GM18498 (cell line): ENCODE measurements at regions not wholly inside any gene's neighbourhood (a gene's known extent, or its start where the extent isn't known, plus 50 kb on each side); places are given as distances from the start of the nearest gene placed in this dataset.

Source experiments
- ATAC-seq: cut with Tn5 transposase; IDR thresholded peaks from one replicate; pipeline ENCODE4 v1.9.1; 2021; ENCODE audit warnings: mild to moderate bottlenecking, moderate library complexity; ENCODE audit not compliant: unreplicated experiment

GRCh38 chr1:30638811-30639210 lies 84.6 kb downstream of the MATN1 start:
- no peak for ATAC-seq

- ATAC-seq: no peak
These were observed 85.3 kb downstream of the MATN1 start for GRCh38 chr1:30638086-30638485.

- no peak for ATAC-seq
These were observed 86.0 kb downstream of the MATN1 start for GRCh38 chr1:30637183-30637980.

GRCh38 chr1:30636621-30637020 lies 86.8 kb downstream of the MATN1 start:
- no peak for ATAC-seq

- no peak for ATAC-seq
These were observed 87.9 kb downstream of the MATN1 start for GRCh38 chr1:30635391-30635975.

GRCh38 chr1:30634507-30634906 lies 88.9 kb downstream of the MATN1 start:
- no peak for ATAC-seq

GRCh38 chr1:30633294-30633693 lies 90.1 kb downstream of the MATN1 start:
- ATAC-seq: no peak

GRCh38 chr1:30632481-30632880 lies 90.9 kb downstream of the MATN1 start:
- no peak for ATAC-seq

GRCh38 chr1:30631700-30632099 lies 91.7 kb downstream of the MATN1 start:
- no peak for ATAC-seq

GRCh38 chr1:30629501-30629900 lies 93.9 kb downstream of the MATN1 start:
- no peak for ATAC-seq

GRCh38 chr1:30627994-30628393 lies 95.4 kb downstream of the MATN1 start:
- ATAC-seq: no peak

GRCh38 chr1:30627206-30627605 lies 96.2 kb downstream of the MATN1 start:
- ATAC-seq: no peak

- no peak for ATAC-seq
These were observed 100.0 kb downstream of the MATN1 start for GRCh38 chr1:30623431-30623830.

GRCh38 chr1:30619619-30620018 lies 103.8 kb downstream of the MATN1 start:
- ATAC-seq: no peak

GRCh38 chr1:30618335-30618747 lies 105.0 kb downstream of the MATN1 start:
- no peak for ATAC-seq

- no peak for ATAC-seq
These were observed 106.6 kb downstream of the MATN1 start for GRCh38 chr1:30616759-30617158.

- no peak for ATAC-seq
These were observed 107.4 kb downstream of the MATN1 start for GRCh38 chr1:30615816-30616590.

- no peak for ATAC-seq
These were observed 108.1 kb downstream of the MATN1 start for GRCh38 chr1:30615076-30615795.

- no peak for ATAC-seq
These were observed 110.2 kb downstream of the MATN1 start for GRCh38 chr1:30613188-30613587.

GRCh38 chr1:30612536-30613065 lies 110.8 kb downstream of the MATN1 start:
- no peak for ATAC-seq

GRCh38 chr1:30611741-30612309 lies 111.6 kb downstream of the MATN1 start:
- no peak for ATAC-seq
